Eye (tissue), 1 donor: ENCODE measurements at regions not wholly inside any gene's neighbourhood (a gene's known extent, or its start where the extent isn't known, plus 50 kb on each side); places are given as distances from the start of the nearest gene placed in this dataset.

Experiments
- DNase-seq: peaks from one replicate; pipeline ENCODE4 v3.0.0-alpha.2; 2015

DNA sequence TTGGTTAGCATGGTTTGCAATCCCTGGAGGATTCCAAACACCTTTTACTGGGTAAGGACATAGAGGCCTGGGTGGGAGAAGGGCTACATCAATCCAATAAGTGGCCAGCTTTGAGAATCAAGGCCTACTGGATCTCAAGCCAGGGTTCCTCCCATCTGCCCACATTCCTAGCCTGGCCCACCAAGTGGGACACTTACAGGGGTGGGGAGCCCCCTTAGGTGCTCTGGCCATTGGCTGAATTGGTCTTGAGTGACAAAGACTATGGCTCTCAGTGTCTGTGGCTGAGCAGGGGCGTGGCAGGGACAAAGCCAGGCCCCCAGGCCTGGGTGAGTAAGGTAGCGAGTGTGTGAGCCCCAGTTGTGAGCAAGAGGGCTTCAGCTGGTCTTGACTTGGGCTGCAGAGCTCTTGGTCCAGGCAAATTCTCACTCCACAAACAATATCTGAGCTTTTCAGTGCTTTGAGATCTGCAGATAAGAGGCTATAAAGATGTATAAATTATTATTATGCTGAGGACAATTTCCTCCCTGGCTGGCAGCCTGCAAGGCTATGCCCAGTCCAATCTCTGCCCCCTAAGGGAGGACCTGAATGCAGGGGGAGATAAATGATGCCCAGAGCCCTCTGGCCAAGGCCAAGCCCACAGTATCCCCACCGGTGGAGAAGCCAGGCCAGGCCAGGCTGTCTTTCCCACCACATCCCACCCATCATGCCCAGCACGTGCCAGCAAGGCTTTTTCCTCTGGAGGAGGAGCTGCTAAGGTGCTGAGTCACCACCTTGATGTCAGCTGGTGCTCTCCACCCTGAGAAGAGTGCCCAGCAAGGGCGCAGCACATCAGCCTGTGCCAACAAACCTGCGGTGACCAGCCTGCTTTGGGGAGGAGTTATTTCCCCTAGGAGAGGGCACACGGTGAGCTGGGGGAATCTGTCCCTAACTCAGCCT lies 80.7 kb upstream of the DUSP5 start:
- no peak for DNase-seq

DNA sequence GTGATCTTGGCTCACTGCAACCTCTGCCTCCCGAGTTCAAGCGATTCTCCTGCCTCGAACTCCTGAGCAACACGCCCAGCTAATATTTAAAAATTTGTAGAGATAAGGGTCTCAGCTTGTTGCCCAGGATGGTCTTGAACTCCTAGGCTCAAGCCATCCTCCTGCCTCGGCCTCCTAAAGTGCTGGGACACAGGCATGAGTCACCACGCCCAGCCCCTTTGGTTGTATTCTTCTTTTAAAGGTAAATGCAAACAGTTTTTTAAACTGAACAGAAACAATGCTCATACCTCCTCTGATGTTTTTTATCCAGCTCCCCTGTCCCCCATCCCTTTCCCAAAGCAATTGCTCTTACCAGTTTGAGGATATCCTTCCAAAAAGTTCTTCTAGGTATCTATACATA lies 79.5 kb upstream of the DUSP5 start:
- DNase-seq: no peak

DNA sequence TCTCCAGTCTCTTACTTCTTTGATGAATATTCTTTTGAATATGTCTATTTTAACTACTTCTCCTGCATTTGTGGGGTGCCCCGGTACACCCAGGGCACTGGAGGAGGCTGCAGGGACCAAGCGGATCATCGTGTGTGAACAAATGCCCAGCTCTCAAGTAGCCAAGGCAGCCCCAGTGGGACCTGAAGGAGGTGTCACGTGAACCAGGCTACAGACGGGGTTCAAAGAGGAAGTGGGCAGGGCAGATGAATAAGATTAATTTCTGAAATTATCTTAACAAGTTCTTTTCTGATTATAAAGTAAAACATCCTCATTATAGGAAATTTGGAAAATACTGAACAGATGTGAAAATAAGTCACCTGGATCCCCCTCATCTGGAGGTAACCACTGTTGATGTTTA lies 78.4 kb upstream of the DUSP5 start:
- no peak for DNase-seq

DNA sequence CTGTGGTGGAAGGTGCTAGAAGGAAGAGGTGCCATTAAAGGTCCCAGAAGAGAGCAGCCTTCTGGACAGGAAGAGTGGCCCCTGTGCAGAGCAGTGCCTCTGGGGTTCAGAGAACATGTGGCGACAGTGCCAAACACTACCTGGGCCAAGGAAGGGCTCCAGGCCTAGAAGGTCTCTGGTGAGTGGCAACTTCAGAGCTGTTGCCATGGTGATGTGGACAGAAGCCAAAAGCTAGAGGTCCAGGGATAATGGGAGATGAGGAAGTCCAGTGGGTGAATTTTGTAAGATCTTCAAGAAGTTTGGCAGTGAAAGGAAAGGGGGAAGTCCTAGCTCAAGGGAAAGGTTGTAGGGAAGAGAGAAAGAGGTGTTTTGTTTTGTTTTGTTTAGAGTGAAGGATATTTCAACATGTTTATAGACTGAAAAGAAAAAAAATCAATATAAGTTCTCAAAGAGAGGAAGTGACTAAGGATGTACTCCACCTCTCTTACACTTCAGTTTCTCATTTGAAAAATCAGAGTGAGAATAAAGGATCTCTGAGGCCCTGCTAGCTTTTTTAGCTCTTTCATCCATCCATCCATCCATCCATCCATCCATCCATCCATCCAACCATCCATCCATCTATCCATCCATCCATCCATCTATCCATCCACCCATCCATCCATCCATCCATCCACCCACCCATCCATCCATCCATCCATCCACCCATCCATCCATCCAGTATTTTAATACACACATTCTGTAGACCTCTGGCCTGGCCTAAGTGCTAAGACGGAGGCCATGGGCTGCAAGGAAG lies 77.1 kb upstream of the DUSP5 start:
- DNase-seq: no peak

DNA sequence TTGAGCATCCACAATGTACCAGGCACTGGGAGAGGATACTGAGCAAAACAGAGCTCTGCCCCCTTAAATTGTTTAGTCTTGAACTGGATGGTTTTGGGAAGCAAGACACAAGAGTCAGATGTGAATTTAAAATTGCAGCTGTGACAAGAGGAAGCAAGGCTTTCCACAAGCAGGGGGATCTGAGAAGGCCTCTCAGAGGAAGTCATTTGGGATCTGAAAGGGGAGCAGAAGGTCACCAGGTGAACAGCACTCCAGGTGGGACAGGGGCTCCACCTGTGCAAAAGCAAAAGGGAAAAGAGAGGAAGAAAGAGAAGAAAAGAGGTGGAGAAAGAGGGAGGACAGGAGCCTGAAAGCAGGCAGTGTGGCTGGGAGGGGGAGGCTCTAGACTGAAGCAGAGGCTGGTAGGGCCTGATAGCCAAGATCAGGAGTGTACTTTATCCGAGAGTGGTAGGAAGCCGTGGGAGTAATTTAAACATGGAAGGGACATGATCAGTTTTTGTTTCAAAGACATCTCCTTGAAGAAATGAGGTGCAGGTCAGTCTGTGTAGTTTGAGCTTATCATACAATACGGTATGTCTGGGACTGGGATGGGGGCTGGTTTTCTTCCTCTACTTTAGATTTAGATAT lies 76.1 kb upstream of the DUSP5 start:
- no peak for DNase-seq

DNA sequence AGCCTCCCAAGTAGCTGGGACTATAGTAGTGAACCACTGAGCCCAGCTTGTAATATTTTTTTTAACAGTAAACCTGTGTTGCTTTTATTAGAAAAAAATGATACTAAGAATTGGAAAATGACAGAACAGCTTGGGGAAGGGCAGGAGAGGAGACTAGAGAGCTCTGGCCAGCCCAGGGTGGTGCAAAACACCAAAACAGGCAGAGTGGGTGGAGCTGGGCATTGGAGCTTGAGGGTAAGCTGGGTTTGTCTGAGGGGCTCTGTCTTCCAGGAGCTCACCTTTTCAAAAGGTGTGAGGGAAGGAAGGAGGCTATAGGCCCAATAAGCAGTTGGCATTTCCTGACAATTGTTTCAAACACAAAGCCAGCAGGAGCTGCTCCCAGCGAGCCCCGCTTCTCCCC lies 75.2 kb upstream of the DUSP5 start:
- no peak for DNase-seq

DNA sequence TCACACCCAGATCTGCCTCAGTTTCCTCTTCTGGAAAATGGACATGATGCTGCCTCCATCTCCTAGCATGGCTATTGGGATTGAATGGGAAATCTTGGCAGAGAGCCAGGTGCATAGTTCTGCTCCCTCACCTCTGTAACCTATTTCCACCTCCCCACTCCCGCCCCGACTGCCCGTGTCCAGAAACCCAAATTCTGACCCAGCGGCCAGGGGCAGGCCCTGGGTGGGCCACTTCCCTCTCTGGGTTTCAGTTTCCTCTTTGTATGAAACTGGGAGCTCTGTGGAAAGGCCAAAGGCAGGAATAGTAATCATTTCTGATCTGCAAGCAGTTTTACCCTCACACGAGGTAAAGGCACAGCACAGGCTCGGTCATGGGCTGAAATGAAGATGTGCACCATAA lies 74.1 kb upstream of the DUSP5 start:
- no peak for DNase-seq

DNA sequence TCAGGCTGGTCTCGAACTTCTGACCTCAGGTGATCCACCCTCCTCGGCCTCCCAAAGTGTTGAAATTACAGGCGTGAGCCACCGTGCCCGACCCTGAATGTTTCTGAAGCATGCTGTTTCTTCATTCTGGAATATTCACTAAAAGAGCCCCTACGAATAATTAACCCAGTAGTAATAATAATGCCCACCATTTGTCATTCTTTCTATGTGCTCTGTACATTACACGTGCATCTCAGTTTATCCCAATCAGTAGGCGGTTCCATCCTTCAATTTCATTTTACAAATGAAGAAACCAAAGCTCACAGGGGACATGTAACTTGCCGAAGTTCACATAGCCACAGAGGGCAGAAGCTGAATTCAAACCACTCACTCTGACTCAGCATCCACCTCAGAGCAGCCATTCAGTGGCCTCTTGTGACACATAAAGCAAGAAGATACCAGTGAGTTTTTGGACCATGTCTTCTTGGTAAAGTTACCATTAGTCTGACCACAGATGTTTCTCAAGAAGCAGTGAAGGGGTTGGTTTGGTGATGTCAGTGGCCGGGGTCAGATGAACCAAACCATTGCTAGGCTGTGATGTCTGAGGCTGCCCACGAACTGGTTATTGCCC lies 71.9 kb upstream of the DUSP5 start:
- DNase-seq: no peak

DNA sequence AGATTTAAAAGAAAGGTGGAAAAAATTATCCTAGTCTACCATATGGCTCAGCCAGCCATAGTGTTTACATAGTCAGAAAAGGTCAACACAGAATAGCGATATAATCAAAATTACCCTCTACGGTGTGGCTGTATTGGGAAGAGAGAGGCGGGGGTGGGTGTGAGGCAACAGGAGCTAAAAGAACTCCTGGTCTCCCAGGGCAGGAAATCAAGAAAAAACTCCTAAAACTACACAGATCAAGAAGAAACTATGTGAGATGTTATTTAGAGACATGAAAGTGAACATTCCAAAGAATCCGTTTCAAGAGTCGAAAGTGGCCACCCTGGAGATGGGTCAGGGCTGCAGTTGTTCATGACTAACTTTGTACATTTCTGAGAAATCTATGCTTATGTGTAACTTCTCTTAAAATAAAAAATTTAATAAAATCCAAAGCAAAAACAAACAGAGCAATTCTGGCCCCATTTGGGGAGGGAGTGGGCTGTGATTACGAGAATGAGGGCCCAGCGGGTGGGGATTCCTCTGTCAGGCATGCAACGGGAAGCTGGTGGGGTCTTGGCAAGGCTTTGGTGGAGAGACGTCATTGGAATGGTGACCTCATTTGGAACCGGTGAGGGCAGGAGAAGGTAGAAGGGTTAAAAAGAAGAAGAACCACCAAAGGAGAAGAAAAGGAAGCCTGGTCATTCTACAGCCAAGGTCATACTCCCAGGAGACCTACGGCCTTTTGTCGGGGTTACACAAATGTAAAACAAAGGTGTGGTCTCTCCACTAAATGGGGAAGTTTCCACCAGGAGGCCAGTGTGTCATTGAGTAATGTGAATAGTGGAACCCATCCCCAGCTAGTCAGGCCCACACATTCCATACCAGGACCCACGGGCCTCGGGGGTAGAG lies 71.2 kb upstream of the DUSP5 start:
- no peak for DNase-seq

DNA sequence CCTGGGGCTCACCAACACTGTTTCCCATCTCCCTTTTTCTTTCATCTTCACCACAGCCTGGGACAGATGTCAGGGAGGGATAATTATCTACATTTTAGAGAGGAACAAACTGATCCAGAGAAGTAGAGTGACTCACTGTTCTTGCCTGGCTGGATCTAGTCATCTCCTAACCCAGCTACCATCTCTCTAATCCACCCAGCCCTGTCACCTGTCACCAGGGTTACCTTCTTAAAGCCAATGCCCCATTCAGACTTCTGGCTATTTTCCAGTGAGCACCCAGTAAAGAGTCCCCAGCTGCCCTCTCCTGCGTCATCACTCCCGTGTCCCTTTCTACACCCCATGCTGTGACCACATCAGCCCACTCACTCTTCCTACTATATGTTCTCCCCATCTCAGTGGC lies 68.4 kb upstream of the DUSP5 start:
- DNase-seq: no peak

DNA sequence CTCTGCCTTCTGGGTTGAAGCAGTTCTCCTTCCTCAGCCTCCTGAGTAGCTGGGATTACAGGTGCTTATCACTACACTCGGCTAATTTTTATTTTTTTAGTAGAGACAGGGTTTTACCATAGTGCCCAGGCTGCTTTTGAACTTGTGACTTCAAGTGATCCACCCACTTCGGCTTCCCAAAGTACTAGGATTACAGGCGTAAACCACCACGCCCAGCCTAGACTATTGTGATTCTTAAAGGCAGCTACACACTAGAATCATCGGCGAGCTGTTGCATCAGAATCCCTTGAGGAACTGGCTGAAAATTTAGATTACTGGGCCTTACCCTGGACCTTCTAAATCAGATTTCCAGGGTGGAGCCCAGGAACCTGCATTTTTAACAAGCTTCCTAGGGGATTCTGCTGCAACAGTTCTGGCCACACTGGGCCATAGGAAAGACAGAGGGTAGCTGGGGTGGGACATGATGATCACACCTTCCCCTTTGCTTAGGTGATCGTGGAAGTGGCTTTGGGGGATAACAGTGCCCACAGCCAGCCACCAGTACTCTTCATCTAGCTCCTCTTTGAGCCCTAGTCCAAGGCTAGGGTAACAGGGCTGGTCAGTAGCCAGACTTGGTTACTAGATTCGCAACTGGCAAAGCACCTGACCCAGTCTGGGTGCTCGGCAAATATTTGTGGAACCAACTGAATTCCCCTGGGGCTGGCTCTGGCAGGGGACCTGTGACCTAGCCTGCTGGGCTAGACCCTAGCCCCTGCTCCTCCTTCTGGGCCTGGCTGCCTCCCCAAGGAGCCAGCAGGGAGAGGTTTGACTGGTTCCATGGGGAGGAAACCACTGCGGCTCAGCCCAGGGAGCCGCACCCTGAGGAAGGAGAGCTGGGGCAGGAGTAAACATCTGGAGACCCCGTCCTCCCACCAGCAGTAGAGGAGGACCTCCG lies 67.1 kb upstream of the DUSP5 start:
- DNase-seq: no peak

DNA sequence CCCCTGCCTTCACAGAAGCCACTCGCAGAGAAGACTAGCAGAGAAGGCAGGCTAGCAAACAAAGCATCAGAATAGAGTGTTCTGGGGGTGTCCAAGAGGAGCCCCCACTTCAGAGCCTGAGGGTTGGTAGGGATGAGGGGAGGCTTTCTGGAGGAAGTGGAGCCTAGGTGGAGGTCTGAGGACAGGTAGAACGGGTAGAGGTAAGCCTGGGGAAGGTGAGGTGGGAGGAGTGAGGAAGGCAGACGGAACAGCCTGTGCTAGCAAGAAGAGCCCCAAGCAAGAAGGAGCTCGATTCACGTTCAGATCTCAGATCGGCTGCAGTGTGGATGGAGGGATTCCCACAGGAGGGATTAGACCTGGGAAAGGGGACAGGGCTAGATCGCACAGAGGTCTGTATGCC lies 66.0 kb upstream of the DUSP5 start:
- no peak for DNase-seq

DNA sequence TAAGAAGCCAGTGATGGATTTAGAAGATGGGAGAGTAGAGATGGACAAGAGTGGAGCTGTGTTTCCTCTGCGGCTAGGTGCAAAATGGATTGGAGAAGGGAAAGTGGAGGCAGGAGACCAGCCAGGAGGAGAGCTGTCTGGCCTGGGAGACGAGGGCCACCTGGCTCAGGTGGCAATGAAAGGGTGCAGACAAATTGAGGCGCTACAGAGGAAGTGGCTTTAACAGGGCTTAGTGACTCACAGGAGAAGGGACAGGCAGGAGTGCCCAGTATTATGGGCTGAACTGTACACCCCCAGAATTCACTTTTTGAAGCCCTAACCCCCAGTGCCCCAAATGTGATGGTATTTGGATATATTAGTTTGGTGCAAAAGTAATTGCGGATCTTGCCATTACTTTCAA lies 65.6 kb upstream of the DUSP5 start:
- DNase-seq: no peak

DNA sequence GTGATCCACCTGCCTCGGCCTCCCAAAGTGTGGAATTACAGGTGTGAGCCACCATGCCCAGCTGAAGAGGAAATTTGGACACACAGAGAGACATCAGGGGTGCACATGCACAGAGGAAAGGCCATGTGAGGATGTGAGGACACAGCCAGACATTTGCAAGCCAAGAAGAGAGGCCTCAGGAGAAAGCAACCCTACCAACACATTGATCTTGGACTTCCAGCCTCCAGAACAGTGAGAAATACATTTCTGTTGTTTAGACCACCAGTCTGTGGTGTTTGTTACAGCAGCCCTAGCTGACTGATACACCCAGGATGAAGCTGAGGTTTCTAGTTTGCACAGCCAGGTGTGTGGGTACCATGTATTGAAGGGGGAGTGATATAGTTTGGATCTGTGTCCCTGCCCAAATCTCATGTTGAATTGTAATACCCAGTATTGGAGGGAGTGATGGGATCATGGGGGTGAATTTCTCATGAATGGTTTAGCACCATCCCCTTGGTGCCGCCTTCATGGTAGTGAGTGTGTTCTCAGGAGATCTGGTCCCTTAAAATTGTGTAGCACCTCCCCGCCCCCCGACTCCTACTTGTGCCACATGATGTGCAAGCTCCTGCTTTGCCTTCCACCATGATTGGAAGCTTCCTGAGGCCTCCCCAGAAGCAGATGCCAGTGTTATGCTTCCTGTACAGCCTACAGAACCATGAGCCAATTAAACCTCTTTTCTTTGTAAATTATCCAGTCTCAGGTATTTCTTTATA lies 64.7 kb upstream of the DUSP5 start:
- DNase-seq: no peak

DNA sequence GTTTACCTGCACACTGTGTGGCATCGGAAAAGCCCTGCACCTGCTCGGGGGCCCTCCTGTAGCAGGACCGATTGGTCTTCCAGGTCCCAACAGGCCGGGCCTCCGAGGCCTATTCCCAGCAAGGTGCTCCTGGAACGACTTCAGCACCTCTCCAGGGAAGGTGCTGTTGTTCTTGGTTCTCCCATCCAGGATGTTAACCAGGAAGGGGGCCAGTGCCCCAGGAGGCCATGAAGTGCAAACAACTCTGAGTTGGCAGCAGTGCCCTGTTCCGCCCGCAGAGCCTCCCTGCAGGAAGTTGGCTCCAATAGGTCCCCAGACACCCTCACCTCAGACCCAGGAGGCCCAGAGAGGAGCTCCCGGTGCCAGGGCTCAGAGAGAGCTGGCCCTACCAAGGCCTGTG lies 64.0 kb upstream of the DUSP5 start:
- no peak for DNase-seq

DNA sequence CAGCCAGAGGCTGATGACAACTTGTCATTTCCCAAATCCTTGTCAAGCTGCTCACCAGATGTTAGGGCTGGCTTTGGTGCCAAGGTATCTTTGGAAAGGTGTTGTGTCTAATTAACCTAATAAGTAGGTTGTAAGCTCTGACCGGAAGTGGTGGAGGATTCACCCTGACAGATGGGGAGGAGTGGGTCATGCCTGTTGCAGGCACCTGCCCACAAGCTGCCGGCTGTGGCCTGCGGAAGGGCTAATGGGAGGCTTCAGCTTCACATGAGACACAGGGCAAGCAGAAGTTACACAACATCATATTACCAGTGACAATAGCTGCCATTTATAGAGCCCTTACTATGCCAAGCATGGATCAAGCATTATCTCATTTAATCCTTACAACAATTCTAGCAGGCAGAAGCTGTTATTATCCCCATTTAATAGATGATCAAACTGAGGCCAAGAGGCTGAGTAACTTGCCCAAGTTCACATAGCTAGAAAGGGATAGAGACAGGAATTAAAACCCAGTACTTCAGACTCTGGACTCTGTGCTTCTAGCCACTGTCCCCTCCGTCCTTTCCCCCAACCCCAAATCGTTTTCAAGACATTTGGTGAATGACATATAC lies 63.1 kb upstream of the DUSP5 start:
- DNase-seq: no peak

DNA sequence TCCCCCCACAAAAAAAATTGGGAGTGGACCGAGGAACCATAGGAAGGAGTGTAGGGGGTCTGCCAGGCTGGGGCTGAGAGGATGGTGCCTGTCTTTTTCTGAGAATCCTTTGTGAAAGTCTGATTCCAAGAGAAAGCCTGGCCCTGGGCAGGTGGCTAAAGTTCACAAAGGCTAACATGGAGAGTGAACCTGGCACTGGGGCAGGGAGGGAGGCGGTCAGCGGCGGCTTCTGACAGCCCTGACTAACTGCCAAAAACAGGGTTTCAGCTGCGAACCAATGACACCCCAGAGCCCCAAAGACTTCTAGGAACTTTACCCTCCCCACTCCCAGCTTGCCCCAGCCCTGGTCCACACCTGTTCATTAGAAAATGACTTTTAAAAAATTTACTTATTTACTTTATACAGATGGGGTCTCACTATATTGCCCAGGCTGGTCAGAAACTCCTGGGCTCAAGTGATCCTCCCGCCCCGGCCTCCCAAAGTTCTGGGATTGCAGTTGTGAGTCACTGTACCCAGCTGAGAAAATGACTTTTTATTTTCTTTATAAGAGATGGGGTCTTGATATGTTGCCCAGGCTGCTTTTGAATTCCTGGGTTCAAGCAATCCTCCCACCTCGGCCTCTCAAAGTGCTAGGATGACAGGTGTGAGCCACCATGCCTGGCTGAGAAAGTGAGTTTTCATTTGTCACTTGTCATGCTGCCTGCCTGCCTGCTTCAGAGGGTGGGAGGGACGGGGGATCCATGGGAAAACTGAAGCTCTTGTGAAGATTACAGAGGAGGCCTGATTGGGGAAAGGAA lies 61.0 kb upstream of the DUSP5 start:
- DNase-seq: no peak

DNA sequence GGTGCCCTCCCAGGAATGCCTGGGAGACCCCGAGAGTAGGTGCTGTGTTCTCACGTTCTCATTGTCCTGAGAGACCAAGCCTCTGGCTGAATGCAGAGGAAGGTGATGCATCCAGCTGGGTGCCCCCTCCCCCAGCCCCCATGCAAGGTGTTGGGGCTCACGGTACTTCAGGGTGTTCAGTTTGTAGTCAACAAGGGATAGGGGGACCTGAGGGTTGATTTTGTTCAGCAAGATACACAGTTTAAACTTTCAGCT lies 60.4 kb upstream of the DUSP5 start:
- no peak for DNase-seq

DNA sequence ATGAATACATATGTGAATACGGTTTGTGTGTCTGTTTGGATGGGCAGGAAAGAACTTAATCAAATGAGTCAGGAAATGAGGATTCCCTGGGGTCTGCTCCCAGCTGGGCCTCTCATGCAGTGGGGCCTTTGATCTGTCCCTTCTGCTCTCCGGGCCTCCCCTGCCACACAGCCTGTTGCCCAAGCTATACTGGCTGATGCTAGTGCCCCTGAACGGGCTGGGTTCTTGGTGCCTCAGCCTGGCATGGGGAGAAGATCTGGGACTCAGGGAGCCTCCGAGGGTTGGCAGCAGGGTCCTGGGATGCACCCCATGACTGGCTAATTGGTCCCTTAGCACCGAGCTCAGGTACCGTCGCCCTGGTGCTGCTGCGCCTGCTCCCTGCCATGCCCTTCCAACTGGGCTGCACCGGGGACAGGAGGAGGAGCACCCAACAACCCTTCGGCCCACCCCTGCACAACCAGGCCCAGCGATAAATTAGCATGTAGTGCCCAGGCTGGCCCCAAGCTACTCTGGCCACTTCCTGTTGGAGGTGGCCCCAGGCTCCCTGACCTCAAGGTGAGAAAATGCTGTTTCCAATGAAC lies 59.9 kb upstream of the DUSP5 start:
- DNase-seq: no peak
